DOHH2 (cell line): ENCODE measurements at regions not wholly inside any gene's neighbourhood (a gene's known extent, or its start where the extent isn't known, plus 50 kb on each side); places are given as distances from the start of the nearest gene placed in this dataset.

Experiments
- H3F3A ChIP-seq: fragments of 200-600 bp; sonication (generic), shearing (Covaris generic); 2 replicates; pipeline ENCODE4 v1.6.0; 2016; ENCODE audit warnings: antibody characterized with exemption, mild to moderate bottlenecking; ENCODE audit not compliant: control insufficient read depth, insufficient read depth
- H3K27ac ChIP-seq: fragments of 200-600 bp; sonication (generic); 2 replicates; pipeline ENCODE4 v1.5.1; 2014; ENCODE audit warnings: low read depth, mild to moderate bottlenecking, low read length, moderate library complexity
- H3K27me3 ChIP-seq: fragments of 200-600 bp; sonication (generic); 2 replicates; pipeline ENCODE4 v1.6.1; 2014; ENCODE audit warnings: mild to moderate bottlenecking, low read length, mixed read lengths; ENCODE audit not compliant: control insufficient read depth
- H3K36me3 ChIP-seq: fragments of 200-600 bp; sonication (generic); 2 replicates; pipeline ENCODE4 v1.6.1; 2014; ENCODE audit warnings: mild to moderate bottlenecking, low read length, moderate library complexity, mixed read lengths; ENCODE audit not compliant: control insufficient read depth
- H3K4me1 ChIP-seq: fragments of 200-600 bp; sonication (generic); 2 replicates; pipeline ENCODE4 v1.6.1; 2014; ENCODE audit warnings: mild to moderate bottlenecking, low read length, mixed read lengths; ENCODE audit not compliant: control insufficient read depth
- H3K4me2 ChIP-seq: fragments of 200-600 bp; sonication (generic); 2 replicates; pipeline ENCODE4 v1.6.0; 2014; ENCODE audit warnings: mild to moderate bottlenecking, low read length, moderate library complexity
- H3K4me3 ChIP-seq: fragments of 200-600 bp; sonication (generic); 2 replicates; pipeline ENCODE4 v1.5.1; 2014; ENCODE audit warnings: mild to moderate bottlenecking, low read length, mixed read lengths
- H3K79me2 ChIP-seq: fragments of 200-600 bp; sonication (generic); 2 replicates; pipeline ENCODE4 v1.6.1; 2014; ENCODE audit warnings: mild to moderate bottlenecking, low read length, mixed read lengths; ENCODE audit not compliant: control insufficient read depth
- H3K9me2 ChIP-seq: fragments of 200-600 bp; sonication (generic); replicated peaks from 2 replicates; pipeline ENCODE4 v1.6.1; 2014; ENCODE audit warnings: mild to moderate bottlenecking, low read length, mixed read lengths; ENCODE audit not compliant: control insufficient read depth
- H3K9me3 ChIP-seq: fragments of 200-600 bp; sonication (generic); 2 replicates; pipeline ENCODE4 v1.6.1; 2014; ENCODE audit warnings: antibody characterized with exemption, low read length, mixed read lengths; ENCODE audit not compliant: control insufficient read depth, insufficient read depth
- H4K20me1 ChIP-seq: fragments of 200-600 bp; sonication (generic); 2 replicates; pipeline ENCODE4 v1.6.0; 2014; ENCODE audit warnings: low read depth, mild to moderate bottlenecking, antibody characterized with exemption, low read length, moderate library complexity; ENCODE audit not compliant: control insufficient read depth, insufficient read depth
- EZH2phosphoT487 ChIP-seq: fragments of 200-600 bp; sonication (generic); IDR thresholded peaks from 2 replicates; pipeline ENCODE4 v1.6.1; 2017; ENCODE audit warnings: borderline replicate concordance, mild to moderate bottlenecking, antibody characterized with exemption, low read length, moderate library complexity, mixed read lengths
- TF ChIP-seq, protein P1 (sequence below): fragments of 200-600 bp; sonication (generic); IDR thresholded peaks from one replicate; pipeline ENCODE4 v1.5.1; 2014; ENCODE audit warnings: antibody characterized with exemption, mild to moderate bottlenecking, low read depth, low read length; ENCODE audit not compliant: poor library complexity, severe bottlenecking

- no peaks in the 10 kb centered on the region for H3K9me2 ChIP-seq
- no peaks in the 10 kb centered on the region for H3K27me3 ChIP-seq
- no peaks in the 10 kb centered on the region for H3K79me2 ChIP-seq
- no peaks in the 10 kb centered on the region for H4K20me1 ChIP-seq
- H3K27ac ChIP-seq = peak overlapping the region; percentile 88
- peak overlapping the region; percentile 69 for H3K4me2 ChIP-seq
- TF ChIP-seq, protein P1, sequence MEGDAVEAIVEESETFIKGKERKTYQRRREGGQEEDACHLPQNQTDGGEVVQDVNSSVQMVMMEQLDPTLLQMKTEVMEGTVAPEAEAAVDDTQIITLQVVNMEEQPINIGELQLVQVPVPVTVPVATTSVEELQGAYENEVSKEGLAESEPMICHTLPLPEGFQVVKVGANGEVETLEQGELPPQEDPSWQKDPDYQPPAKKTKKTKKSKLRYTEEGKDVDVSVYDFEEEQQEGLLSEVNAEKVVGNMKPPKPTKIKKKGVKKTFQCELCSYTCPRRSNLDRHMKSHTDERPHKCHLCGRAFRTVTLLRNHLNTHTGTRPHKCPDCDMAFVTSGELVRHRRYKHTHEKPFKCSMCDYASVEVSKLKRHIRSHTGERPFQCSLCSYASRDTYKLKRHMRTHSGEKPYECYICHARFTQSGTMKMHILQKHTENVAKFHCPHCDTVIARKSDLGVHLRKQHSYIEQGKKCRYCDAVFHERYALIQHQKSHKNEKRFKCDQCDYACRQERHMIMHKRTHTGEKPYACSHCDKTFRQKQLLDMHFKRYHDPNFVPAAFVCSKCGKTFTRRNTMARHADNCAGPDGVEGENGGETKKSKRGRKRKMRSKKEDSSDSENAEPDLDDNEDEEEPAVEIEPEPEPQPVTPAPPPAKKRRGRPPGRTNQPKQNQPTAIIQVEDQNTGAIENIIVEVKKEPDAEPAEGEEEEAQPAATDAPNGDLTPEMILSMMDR = no peak
- TF ChIP-seq EZH2phosphoT487 = no peak
- H3K9me3 ChIP-seq = no peaks in the 10 kb centered on the region
- peaks cover 42% of the 10 kb centered on the region for H3K4me1 ChIP-seq
- no peaks in the 10 kb centered on the region for H3K36me3 ChIP-seq
- H3F3A ChIP-seq = peaks cover 9% of the 10 kb centered on the region
- peak overlapping the region; percentile 57 for H3K4me3 ChIP-seq
Measured at GRCh38 chr1:56295949-56296929, 283.1 kb downstream of the PLPP3 start.

GRCh38 chr1:56291374-56291919 is 287.9 kb downstream of the PLPP3 start:
- Histone ChIP-seq H3K79me2 (no peaks in the 10 kb centered on the region), H3K27me3 (no peaks in the 10 kb centered on the region), H3K27ac (no peak overlapping the region), H4K20me1 (no peaks in the 10 kb centered on the region), H3K36me3 (no peaks in the 10 kb centered on the region), H3K9me3 (no peaks in the 10 kb centered on the region), H3K4me1 (peaks cover 26% of the 10 kb centered on the region), H3K9me2 (no peaks in the 10 kb centered on the region), H3K4me2 (no peak overlapping the region), H3K4me3 (no peak overlapping the region), H3F3A (peaks cover 9% of the 10 kb centered on the region)
- no peak for TF ChIP-seq EZH2phosphoT487

- Histone ChIP-seq H3F3A (no peaks in the 10 kb centered on the region), H3K9me2 (no peaks in the 10 kb centered on the region), H3K4me1 (peaks cover 4% of the 10 kb centered on the region), H3K4me2 (no peak overlapping the region), H3K79me2 (no peaks in the 10 kb centered on the region), H3K27me3 (no peaks in the 10 kb centered on the region), H3K36me3 (no peaks in the 10 kb centered on the region), H3K9me3 (no peaks in the 10 kb centered on the region), H4K20me1 (no peaks in the 10 kb centered on the region), H3K4me3 (no peak overlapping the region), H3K27ac (no peak overlapping the region)
- TF ChIP-seq, protein P1 = no peak
- TF ChIP-seq EZH2phosphoT487 = no peak
Measured at GRCh38 chr1:56289260-56289659, 290.1 kb downstream of the PLPP3 start.

- TF ChIP-seq EZH2phosphoT487 = no peak
- TF ChIP-seq, protein P1 = no peak
- Histone ChIP-seq H3K4me1 (no peaks in the 10 kb centered on the region), H3K36me3 (no peaks in the 10 kb centered on the region), H3F3A (no peaks in the 10 kb centered on the region), H3K4me3 (no peak overlapping the region), H3K9me2 (no peaks in the 10 kb centered on the region), H3K79me2 (no peaks in the 10 kb centered on the region), H3K9me3 (no peaks in the 10 kb centered on the region), H3K27ac (no peak overlapping the region), H3K4me2 (no peak overlapping the region), H4K20me1 (no peaks in the 10 kb centered on the region), H3K27me3 (no peaks in the 10 kb centered on the region)
Measured at GRCh38 chr1:56287721-56288120, 291.6 kb downstream of the PLPP3 start.
